HG03135 (cell line): ENCODE measurements at regions not wholly inside any gene's neighbourhood (a gene's known extent, or its start where the extent isn't known, plus 50 kb on each side); places are given as distances from the start of the nearest gene placed in this dataset.
"Not testable (repeated sequence)": the region's sequence is repeated elsewhere in the genome, so short reads cannot be mapped to it uniquely, and the experiment has no call there.

ENCODE experiments used
- ATAC-seq: cut with Tn5 transposase; IDR thresholded peaks from one replicate; pipeline ENCODE4 v1.9.1; 2021; ENCODE audit warnings: mild to moderate bottlenecking, moderate library complexity; ENCODE audit not compliant: unreplicated experiment

GRCh38 chr18:71303743-71304142, 1014.9 kb downstream of the SOCS6 start:
- ATAC-seq, result not testable (repeated sequence)

- ATAC-seq, result no peak
Observed at GRCh38 chr18:71301596-71301995, 1012.8 kb downstream of the SOCS6 start.

GRCh38 chr18:71294201-71294600, 1005.4 kb downstream of the SOCS6 start:
- ATAC-seq, result not testable (repeated sequence)

- no peak for ATAC-seq
Observed at GRCh38 chr18:71293322-71293721, 1004.5 kb downstream of the SOCS6 start.

- ATAC-seq, result no peak
Observed at GRCh38 chr18:71287268-71287667, 998.4 kb downstream of the SOCS6 start.

GRCh38 chr18:71252351-71252865, 963.6 kb downstream of the SOCS6 start:
- no peak for ATAC-seq

- ATAC-seq, result no peak
Observed at GRCh38 chr18:71250191-71250590, 961.3 kb downstream of the SOCS6 start.

GRCh38 chr18:71249791-71250190, 960.9 kb downstream of the SOCS6 start:
- no peak for ATAC-seq

- ATAC-seq, result no peak
Observed at GRCh38 chr18:71242981-71243380, 954.1 kb downstream of the SOCS6 start.

GRCh38 chr18:71238974-71239624, 950.3 kb downstream of the SOCS6 start:
- no peak for ATAC-seq

- ATAC-seq, result no peak
Observed at GRCh38 chr18:71237641-71238040, 948.8 kb downstream of the SOCS6 start.

GRCh38 chr18:71233177-71233576, 944.3 kb downstream of the SOCS6 start:
- ATAC-seq, result no peak

GRCh38 chr18:71223486-71223885, 934.6 kb downstream of the SOCS6 start:
- ATAC-seq, result no peak

- ATAC-seq, result no peak
Observed at GRCh38 chr18:71221405-71221804, 932.6 kb downstream of the SOCS6 start.

GRCh38 chr18:71212739-71213138, 923.9 kb downstream of the SOCS6 start:
- not testable (repeated sequence) for ATAC-seq

- ATAC-seq, result no peak
Observed at GRCh38 chr18:71212222-71212621, 923.4 kb downstream of the SOCS6 start.

GRCh38 chr18:71209944-71210343, 921.1 kb downstream of the SOCS6 start:
- no peak for ATAC-seq

- no peak for ATAC-seq
Observed at GRCh38 chr18:71194438-71194837, 905.6 kb downstream of the SOCS6 start.

- ATAC-seq, result no peak
Observed at GRCh38 chr18:71189581-71189980, 900.7 kb downstream of the SOCS6 start.

GRCh38 chr18:71168557-71169145, 879.8 kb downstream of the SOCS6 start:
- no peak for ATAC-seq

GRCh38 chr18:71136487-71136886, 847.6 kb downstream of the SOCS6 start:
- no peak for ATAC-seq

- no peak for ATAC-seq
Observed at GRCh38 chr18:71134122-71134521, 845.3 kb downstream of the SOCS6 start.

- no peak for ATAC-seq
Observed at GRCh38 chr18:71131918-71132317, 843.1 kb downstream of the SOCS6 start.
